Liver (tissue), 3 donors: ENCODE measurements at regions not wholly inside any gene's neighbourhood (a gene's known extent, or its start where the extent isn't known, plus 50 kb on each side); places are given as distances from the start of the nearest gene placed in this dataset.

ENCODE experiments used
- EGR1 ChIP-seq, 2 donors: IDR thresholded peaks; 2 replicates each; pipeline ENCODE4 v1.6.1; 2016 to 2018; ENCODE audit warnings: antibody characterized with exemption in 2 of 2, low read depth in 2 of 2
- GABPA ChIP-seq, 2 donors: IDR thresholded peaks in 1 of 2; conservative IDR thresholded peaks in 1 of 2; 2 replicates each; pipeline ENCODE4 v1.6.1; 2016; ENCODE audit warnings: antibody characterized with exemption in 2 of 2, mild to moderate bottlenecking in 1 of 2, moderate library complexity in 1 of 2
- HNF4G ChIP-seq: IDR thresholded peaks from 2 replicates; pipeline ENCODE4 v1.6.1; 2016; ENCODE audit warnings: antibody characterized with exemption
- JUND ChIP-seq, 2 donors: IDR thresholded peaks; 2 replicates each; pipeline ENCODE4 v1.6.1; 2016; ENCODE audit warnings: antibody characterized with exemption in 2 of 2
- RAD21 ChIP-seq, 2 donors: IDR thresholded peaks; 2 replicates each; pipeline ENCODE4 v1.6.1; 2016; ENCODE audit warnings: antibody characterized with exemption in 2 of 2, mild to moderate bottlenecking in 2 of 2
- REST ChIP-seq: IDR thresholded peaks from 2 replicates; pipeline ENCODE4 v1.6.1; 2016; ENCODE audit warnings: antibody characterized with exemption, mild to moderate bottlenecking
- RXRA ChIP-seq, 2 donors: IDR thresholded peaks; 2 replicates each; pipeline ENCODE4 v1.6.1; 2017 to 2018; ENCODE audit warnings: antibody characterized with exemption in 2 of 2, mild to moderate bottlenecking in 1 of 2
- SP1 ChIP-seq: IDR thresholded peaks from 2 replicates; pipeline ENCODE4 v1.6.1; 2018; ENCODE audit warnings: antibody characterized with exemption, mild to moderate bottlenecking
- TAF1 ChIP-seq: conservative IDR thresholded peaks from 2 replicates; pipeline ENCODE4 v1.6.1; 2016; ENCODE audit warnings: antibody characterized with exemption, mild to moderate bottlenecking
- YY1 ChIP-seq: IDR thresholded peaks from 2 replicates; pipeline ENCODE4 v1.6.1; 2016; ENCODE audit warnings: antibody characterized with exemption, mild to moderate bottlenecking
- TF ChIP-seq, protein P1 (sequence below): IDR thresholded peaks from 2 replicates; pipeline ENCODE4 v1.6.1; 2016; ENCODE audit warnings: antibody characterized with exemption
- TF ChIP-seq, protein P2 (sequence below): fragments of 150-350 bp; IDR thresholded peaks from 2 replicates; pipeline ENCODE4 v1.5.1; 2017; ENCODE audit warnings: improper control_type of control experiment, low read depth, low read length; ENCODE audit not compliant: missing input control
- donor health status: healthy.
- donor health status: healthy.

GRCh38 chr13:44307255-44307654, 66.4 kb upstream of the SERP2 start:
- TF ChIP-seq, protein P1, sequence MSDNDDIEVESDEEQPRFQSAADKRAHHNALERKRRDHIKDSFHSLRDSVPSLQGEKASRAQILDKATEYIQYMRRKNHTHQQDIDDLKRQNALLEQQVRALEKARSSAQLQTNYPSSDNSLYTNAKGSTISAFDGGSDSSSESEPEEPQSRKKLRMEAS = no peak
- TF ChIP-seq, protein P2, sequence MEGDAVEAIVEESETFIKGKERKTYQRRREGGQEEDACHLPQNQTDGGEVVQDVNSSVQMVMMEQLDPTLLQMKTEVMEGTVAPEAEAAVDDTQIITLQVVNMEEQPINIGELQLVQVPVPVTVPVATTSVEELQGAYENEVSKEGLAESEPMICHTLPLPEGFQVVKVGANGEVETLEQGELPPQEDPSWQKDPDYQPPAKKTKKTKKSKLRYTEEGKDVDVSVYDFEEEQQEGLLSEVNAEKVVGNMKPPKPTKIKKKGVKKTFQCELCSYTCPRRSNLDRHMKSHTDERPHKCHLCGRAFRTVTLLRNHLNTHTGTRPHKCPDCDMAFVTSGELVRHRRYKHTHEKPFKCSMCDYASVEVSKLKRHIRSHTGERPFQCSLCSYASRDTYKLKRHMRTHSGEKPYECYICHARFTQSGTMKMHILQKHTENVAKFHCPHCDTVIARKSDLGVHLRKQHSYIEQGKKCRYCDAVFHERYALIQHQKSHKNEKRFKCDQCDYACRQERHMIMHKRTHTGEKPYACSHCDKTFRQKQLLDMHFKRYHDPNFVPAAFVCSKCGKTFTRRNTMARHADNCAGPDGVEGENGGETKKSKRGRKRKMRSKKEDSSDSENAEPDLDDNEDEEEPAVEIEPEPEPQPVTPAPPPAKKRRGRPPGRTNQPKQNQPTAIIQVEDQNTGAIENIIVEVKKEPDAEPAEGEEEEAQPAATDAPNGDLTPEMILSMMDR = no peak
- no peak for TF ChIP-seq JUND (IDR thresholded peaks at IDR 0.05)
- no peak for TF ChIP-seq GABPA (IDR thresholded peaks at IDR 0.05 in 1 of 2, conservative IDR thresholded peaks at IDR 0.05 in 1 of 2)
- TF ChIP-seq RAD21 (IDR thresholded peaks at IDR 0.05) = no peak
- no peak for TF ChIP-seq YY1
- no peak for TF ChIP-seq HNF4G
- no peak for TF ChIP-seq RXRA (IDR thresholded peaks at IDR 0.05)
- no peak for TF ChIP-seq EGR1 (IDR thresholded peaks at IDR 0.05; ENCODE audit: low read depth in 2 of 2)
- no peak for TF ChIP-seq SP1
- TF ChIP-seq TAF1 = no peak
- no peak for TF ChIP-seq REST
